Body of pancreas (tissue), 4 donors: ENCODE measurements at regions not wholly inside any gene's neighbourhood (a gene's known extent, or its start where the extent isn't known, plus 50 kb on each side); places are given as distances from the start of the nearest gene placed in this dataset.

Source experiments
- ATAC-seq: fragments of 150-250 bp; one replicate; pipeline ENCODE4 v1.9.1; 2016
- DNase-seq, 4 donors: peaks; one replicate each; pipeline ENCODE4 v3.0.0-alpha.2; 2019
- H3K27ac ChIP-seq, 4 donors: fragments of 200-600 bp; sonication (generic); 1 replicate in 3 of 4; 2 replicates in 1 of 4; pipeline versions ENCODE4 v1.5.1 to v1.6.1; 2016 to 2019; ENCODE audit warnings: mild to moderate bottlenecking in 1 of 4, mixed read lengths in 1 of 4, moderate library complexity in 1 of 4
- H3K27me3 ChIP-seq, 2 donors: fragments of 200-600 bp; sonication (generic); one replicate each; pipeline ENCODE4 v1.6.0; 2016; ENCODE audit warnings: mild to moderate bottlenecking in 1 of 2
- H3K36me3 ChIP-seq, 2 donors: fragments of 200-600 bp; sonication (generic); replicated peaks in 1 of 2; 2 replicates each; pipeline ENCODE4 v1.5.1; 2016; ENCODE audit warnings: low read depth in 2 of 2; ENCODE audit not compliant: insufficient read depth in 1 of 2
- H3K4me1 ChIP-seq: fragments of 200-600 bp; sonication (generic); one replicate; pipeline ENCODE4 v1.6.0; 2016
- H3K4me3 ChIP-seq, 2 donors: fragments of 200-600 bp; sonication (generic); 1 replicate in 1 of 2; 2 replicates in 1 of 2; pipeline ENCODE4 v1.5.1; 2016 to 2019
- H3K9me3 ChIP-seq, 3 donors: fragments of 200-600 bp; sonication (generic); 1 replicate in 2 of 3; 2 replicates in 1 of 3; pipeline ENCODE4 v1.5.1; 2016
- POLR2A ChIP-seq, 3 donors: fragments of 450-650 bp; IDR thresholded peaks; one replicate each; pipeline ENCODE4 v1.6.1; 2016; ENCODE audit warnings: antibody characterized with exemption in 3 of 3, mild to moderate bottlenecking in 2 of 3
- WGBS, 2 donors: methylation state at CpG; one replicate each; pipeline ENCODE4 v1.1.5; 2017; 5-methylcytosine and 5-hydroxymethylcytosine counted together
- intact Hi-C: fragments of 100-400 bp; cut with DNase I; formaldehyde crosslinking; loops from one replicate; pipeline ENCODE4 v1.15.1; 2023
- TF ChIP-seq, protein P1 (sequence below), 7 experiments: fragments of 450-650 bp in 4 of 7; fragments of 200-600 bp in 3 of 7; sonication (generic) in 3 of 7; IDR thresholded peaks; one replicate each; pipeline ENCODE4 v1.5.1; 2016 to 2019; ENCODE audit warnings: antibody characterized with exemption in 7 of 7

DNA sequence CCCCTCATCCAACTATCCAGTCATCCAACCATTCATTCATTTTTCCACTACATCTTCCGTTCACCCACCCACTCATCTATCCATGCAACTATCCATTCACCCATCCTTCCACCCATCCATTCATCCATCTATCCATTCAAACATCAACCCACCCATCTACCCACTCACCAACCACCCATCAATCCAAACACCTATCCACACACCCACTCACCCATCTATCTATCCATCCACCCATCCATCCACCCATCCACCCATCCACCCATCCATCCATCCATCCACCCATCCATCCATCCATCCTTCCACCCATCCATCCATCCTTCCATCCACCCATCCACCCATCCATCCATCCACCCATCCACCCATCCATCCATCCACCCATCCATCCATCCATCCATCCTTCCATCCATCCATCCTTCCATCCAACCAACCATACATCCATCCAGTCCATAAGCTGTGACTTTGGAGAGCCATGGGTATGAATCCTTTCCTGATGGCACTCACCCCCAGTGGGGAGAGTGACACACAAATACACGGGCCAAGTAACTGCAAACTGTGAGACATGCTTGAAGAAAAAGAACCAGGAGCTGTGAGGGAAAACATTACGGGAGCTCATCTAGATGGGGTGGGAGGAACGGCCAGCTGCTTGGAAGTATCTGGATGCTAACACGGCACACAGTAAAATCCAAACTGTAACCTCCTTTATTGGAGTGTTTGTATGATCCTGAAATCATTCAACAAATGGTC lies 100.0 kb upstream of the TNRC6C start:
- 66% methylated on average over 5 of the region's 5 CpGs for WGBS, 2 donors
- Histone ChIP-seq H3K9me3 (no peaks in the 10 kb centered on the region), H3K27me3 (no peaks in the 10 kb centered on the region), H3K27ac (no peak overlapping the region), H3K4me3 (no peak overlapping the region), H3K4me1 (no peaks in the 10 kb centered on the region), H3K36me3 (no peaks in the 10 kb centered on the region)
- DNase-seq (no peak), ATAC-seq (no peak)
- intact Hi-C loops: no loop called here
- TF ChIP-seq POLR2A (IDR thresholded peaks at IDR 0.05): no peak
- TF ChIP-seq, protein P1, sequence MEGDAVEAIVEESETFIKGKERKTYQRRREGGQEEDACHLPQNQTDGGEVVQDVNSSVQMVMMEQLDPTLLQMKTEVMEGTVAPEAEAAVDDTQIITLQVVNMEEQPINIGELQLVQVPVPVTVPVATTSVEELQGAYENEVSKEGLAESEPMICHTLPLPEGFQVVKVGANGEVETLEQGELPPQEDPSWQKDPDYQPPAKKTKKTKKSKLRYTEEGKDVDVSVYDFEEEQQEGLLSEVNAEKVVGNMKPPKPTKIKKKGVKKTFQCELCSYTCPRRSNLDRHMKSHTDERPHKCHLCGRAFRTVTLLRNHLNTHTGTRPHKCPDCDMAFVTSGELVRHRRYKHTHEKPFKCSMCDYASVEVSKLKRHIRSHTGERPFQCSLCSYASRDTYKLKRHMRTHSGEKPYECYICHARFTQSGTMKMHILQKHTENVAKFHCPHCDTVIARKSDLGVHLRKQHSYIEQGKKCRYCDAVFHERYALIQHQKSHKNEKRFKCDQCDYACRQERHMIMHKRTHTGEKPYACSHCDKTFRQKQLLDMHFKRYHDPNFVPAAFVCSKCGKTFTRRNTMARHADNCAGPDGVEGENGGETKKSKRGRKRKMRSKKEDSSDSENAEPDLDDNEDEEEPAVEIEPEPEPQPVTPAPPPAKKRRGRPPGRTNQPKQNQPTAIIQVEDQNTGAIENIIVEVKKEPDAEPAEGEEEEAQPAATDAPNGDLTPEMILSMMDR (IDR thresholded peaks at IDR 0.05): no peak

DNA sequence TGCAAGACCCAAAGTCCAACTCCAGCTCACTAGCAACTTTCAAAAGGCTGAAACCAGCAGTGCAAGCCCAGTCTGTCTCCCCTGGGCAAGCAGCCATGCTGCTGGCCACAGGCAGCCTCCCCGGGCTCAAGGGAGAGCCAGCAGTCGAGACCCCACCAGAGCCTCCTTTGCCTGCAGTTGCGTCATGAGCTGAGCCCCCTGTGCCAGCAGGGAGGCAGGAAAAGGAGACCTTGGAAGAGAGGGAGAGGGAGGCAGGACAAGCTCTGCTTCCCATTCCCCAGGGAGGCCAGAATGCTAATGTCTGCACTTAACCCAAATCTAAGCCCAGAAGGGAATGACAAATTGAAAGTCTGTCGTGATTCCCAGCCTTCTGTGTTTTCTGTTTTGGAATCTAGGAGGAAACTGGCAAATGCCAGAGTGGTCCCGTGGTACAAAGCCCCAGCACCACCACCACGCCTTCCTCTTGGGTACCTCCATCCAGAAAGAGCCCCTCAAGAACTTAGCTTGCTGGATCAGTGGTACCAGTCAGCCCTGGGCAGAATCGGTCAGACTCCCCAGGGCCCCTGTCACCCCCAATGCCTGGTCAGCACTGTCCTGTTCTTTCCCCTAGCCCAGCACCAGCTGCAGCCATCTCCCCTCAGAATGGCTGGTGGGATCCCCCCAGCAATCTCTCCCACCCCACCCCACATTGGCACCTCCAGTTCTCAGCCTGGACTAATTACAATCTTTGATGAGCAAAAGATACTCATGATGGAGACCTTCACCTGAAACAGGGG lies 99.3 kb upstream of the TNRC6C start:
- TF ChIP-seq, protein P1 (IDR thresholded peaks at IDR 0.05): no peak
- H3K36me3 ChIP-seq: no peaks in the 10 kb centered on the region
- WGBS, 2 donors: 49 to 53% methylated on average over 7 of the region's 7 CpGs
- intact Hi-C loops: no loop called here
- ATAC-seq (no peak), DNase-seq (no peak)
- no peaks in the 10 kb centered on the region for H3K4me1 ChIP-seq
- no peaks in the 10 kb centered on the region for H3K9me3 ChIP-seq
- H3K27me3 ChIP-seq: no peaks in the 10 kb centered on the region
- no peak overlapping the region for H3K27ac ChIP-seq
- H3K4me3 ChIP-seq: no peak overlapping the region

DNA sequence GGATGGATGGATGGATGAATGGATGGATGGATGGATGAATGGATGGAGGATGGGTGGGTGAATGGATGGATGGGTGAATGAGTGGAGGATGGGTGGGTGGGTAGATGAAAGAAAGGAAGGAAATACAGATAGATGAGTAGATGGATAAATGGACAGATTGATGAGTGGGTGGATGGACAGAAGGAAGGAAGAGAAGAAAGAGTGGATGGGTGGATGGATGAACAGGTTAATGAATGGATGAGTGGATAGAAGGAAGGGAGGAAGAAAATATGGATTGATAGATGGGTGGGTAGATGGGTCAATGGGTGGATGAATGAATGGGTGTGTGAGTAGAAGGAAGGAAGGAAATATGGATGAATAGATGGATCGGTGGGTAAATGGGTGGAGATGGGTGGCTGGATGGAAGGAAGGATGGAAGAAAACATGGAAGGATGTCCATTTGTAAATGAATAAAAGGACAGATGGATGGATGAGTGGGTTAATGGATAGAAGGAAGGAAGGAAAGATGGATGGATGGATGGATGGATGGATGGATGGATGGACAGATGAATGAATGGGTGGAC lies 97.3 kb upstream of the TNRC6C start:
- no peak overlapping the region for H3K4me3 ChIP-seq
- TF ChIP-seq POLR2A (IDR thresholded peaks at IDR 0.05): no peak
- TF ChIP-seq, protein P1 (IDR thresholded peaks at IDR 0.05): no peak
- no peaks in the 10 kb centered on the region for H3K4me1 ChIP-seq
- H3K9me3 ChIP-seq: no peaks in the 10 kb centered on the region
- ATAC-seq: no peak
- H3K27me3 ChIP-seq: no peaks in the 10 kb centered on the region
- no peaks in the 10 kb centered on the region for H3K36me3 ChIP-seq
- H3K27ac ChIP-seq: no peak overlapping the region
- WGBS, 2 donors: 88 to 91% methylated on average over 1 of the region's 1 CpG
- no peak for DNase-seq
- intact Hi-C loops: no loop called here

DNA sequence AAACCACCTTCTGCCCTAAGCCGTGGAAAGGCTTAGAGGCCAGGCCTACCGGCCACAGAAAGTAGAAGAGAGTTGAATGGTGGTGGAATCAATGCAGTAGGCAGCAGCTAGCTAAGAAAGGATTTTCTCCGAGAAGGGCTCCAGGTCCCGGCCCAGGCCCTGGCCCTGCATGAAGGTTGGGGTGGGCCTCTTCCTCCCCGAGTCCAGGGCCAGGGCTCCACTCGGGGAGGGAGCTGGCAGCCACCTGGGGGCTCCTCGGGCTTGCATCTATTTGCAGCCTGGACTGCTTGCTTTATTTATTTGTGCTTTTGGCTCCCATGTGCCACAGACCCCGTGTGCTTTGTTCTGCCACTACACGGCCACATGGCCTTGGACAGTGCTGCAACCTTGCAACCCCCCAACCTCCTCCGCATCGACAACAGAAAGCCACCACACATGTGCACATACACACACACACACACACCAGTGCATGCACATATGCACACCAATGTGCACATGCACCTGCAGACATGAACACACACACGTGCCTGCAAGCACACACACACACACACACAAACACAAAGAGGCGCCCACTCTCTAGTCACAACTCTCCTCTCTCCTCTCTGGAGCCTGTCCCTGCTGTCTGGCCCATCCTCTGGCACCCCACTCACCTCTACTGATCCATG lies 96.4 kb upstream of the TNRC6C start:
- H3K27ac ChIP-seq: no peak overlapping the region
- WGBS, 2 donors: 72 to 73% methylated on average over 12 to 13 of the region's 13 CpGs

More for the DNA sequence above, 96.4 kb upstream of the TNRC6C start:
- DNase-seq (no peak), ATAC-seq (no peak)
- Histone ChIP-seq H3K4me1 (no peaks in the 10 kb centered on the region), H3K9me3 (no peaks in the 10 kb centered on the region), H3K27me3 (no peaks in the 10 kb centered on the region), H3K36me3 (no peaks in the 10 kb centered on the region), H3K4me3 (no peak overlapping the region)
- no peak for TF ChIP-seq POLR2A (IDR thresholded peaks at IDR 0.05)
- TF ChIP-seq, protein P1 (IDR thresholded peaks at IDR 0.05): no peak
- intact Hi-C loops: no loop called here
